ENCODE measurements at regions not wholly inside any gene's neighbourhood (a gene's known extent, or its start where the extent isn't known, plus 50 kb on each side); places are given as distances from the start of the nearest gene placed in this dataset.
"Not testable (repeated sequence)": the region's sequence is repeated elsewhere in the genome, so short reads cannot be mapped to it uniquely, and the experiment has no call there.

DNA sequence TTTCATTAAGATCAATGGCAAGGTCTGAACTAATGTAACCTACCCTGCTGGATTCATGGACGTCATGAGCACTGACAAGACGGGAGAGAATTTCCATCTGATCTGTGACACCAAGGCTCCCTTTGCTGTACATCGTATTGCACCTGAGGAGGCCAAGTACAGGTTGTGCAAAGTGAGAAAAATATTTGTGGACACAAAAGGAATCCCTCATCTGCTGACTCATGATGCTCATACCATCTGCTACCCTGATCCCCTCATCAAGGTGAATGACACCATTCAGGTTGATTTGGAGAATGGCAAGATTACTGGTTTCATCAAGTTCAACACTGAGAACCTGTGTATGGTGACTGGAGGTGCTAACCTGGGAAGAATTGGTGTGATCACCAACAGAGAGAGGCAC, 82.3 kb upstream of the NDUFV2 start:
- in situ Hi-C loops (cut with MboI; ENCODE audit: low pct_unique_long_range_greater_than_20kb, low sequenced_read_pairs, unreplicated experiment), result no loop called here
- TF ChIP-seq, protein P1, sequence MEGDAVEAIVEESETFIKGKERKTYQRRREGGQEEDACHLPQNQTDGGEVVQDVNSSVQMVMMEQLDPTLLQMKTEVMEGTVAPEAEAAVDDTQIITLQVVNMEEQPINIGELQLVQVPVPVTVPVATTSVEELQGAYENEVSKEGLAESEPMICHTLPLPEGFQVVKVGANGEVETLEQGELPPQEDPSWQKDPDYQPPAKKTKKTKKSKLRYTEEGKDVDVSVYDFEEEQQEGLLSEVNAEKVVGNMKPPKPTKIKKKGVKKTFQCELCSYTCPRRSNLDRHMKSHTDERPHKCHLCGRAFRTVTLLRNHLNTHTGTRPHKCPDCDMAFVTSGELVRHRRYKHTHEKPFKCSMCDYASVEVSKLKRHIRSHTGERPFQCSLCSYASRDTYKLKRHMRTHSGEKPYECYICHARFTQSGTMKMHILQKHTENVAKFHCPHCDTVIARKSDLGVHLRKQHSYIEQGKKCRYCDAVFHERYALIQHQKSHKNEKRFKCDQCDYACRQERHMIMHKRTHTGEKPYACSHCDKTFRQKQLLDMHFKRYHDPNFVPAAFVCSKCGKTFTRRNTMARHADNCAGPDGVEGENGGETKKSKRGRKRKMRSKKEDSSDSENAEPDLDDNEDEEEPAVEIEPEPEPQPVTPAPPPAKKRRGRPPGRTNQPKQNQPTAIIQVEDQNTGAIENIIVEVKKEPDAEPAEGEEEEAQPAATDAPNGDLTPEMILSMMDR (IDR thresholded peaks at IDR 0.05; ENCODE audit: extremely low read depth, insufficient read depth, missing control alignments), result no peak

DNA sequence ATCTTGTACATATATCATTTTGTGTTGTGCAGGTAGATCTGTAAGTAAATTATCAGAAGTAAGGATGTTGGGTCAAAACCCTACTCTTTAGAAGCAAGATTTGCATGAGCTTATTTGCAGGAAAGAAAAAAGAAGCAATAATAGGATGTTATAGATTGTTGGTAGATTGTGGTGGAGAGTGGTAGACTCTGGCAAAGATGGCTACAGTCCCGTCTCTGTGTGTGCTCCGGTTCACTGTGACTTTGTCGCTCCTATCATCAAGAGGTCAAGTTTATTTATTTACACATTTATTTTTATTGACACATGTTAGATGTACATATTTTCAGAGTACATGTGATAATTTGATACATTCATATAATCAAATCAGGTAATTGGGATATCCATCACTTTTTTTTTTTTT, 81.0 kb upstream of the NDUFV2 start:
- no peak for DNase-seq (ENCODE audit: low spot score)
- TF ChIP-seq, protein P1 (IDR thresholded peaks at IDR 0.05; ENCODE audit: extremely low read depth, insufficient read depth, missing control alignments), result no peak
- in situ Hi-C loops (cut with MboI; ENCODE audit: low pct_unique_long_range_greater_than_20kb, low sequenced_read_pairs, unreplicated experiment), result no loop called here

More for the DNA sequence above, 82.3 kb upstream of the NDUFV2 start:
- DNase-seq (ENCODE audit: low spot score), result no peak

- TF ChIP-seq, protein P1 (IDR thresholded peaks at IDR 0.05; ENCODE audit: extremely low read depth, insufficient read depth, missing control alignments), result no peak
- no peak for DNase-seq (ENCODE audit: low spot score)
- in situ Hi-C loops (cut with MboI; ENCODE audit: low pct_unique_long_range_greater_than_20kb, low sequenced_read_pairs, unreplicated experiment), result no loop called here
Measured at GRCh38 chr18:9022397-9023155, 79.9 kb upstream of the NDUFV2 start.

GRCh38 chr18:9024031-9024646, 78.4 kb upstream of the NDUFV2 start:
- DNase-seq (ENCODE audit: low spot score); in situ Hi-C loops (cut with MboI; ENCODE audit: low pct_unique_long_range_greater_than_20kb, low sequenced_read_pairs, unreplicated experiment): not testable (repeated sequence)

DNA sequence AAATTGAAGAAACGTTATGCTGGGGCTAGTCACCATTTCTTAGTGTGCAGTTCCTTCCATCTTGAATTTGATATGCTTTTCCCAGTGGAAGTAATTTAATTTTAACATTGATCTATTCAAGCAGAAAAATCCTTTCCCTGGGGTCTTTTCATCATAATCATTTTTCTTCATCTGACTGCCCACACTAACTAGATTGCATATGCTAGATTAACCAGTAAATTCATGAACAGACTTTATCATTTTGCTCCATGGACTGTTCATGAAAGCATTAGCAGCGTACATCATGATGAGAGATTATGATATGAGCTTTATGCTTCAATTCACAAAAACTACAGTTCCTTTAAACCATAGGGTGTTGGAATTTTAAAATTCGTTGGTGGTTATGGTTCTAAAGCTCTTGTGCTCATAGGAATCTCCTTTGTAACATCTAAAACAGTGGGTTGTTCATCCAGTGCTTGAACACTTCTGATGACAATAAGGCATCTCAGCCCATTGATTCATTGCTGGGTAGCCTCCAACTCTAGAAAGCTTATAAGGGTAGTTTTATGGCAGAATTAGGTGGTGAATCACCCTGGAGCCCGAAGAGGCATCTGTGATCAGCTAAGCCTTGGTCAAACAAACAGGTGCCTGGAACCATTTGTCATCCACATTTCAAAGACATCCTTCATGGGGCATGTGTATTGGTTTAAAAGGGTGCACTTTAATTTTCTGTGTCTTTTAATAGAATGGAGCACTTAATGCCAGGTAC, 77.2 kb upstream of the NDUFV2 start:
- TF ChIP-seq, protein P1 (IDR thresholded peaks at IDR 0.05; ENCODE audit: extremely low read depth, insufficient read depth, missing control alignments), result no peak
- in situ Hi-C loops (cut with MboI; ENCODE audit: low pct_unique_long_range_greater_than_20kb, low sequenced_read_pairs, unreplicated experiment), result no loop called here
- DNase-seq (ENCODE audit: low spot score), result no peak

DNA sequence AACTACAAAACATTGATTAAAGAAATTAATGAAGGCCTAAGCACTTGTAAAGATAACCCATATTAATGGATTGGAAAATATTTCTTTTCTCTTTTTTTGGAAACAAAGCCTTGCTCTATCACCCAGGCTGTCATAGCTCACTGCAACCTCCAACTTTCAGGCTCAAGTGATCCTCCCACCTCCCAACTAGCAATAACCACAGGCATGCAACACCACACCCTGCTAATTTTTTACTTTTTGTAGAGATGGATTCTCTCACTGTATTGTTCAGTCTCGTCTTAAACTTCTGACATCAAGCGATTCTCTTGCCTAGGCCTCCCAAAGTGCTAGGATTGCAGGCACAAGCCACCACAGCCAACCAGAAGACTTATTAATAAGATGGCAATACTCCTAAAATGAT, 73.4 kb upstream of the NDUFV2 start:
- no peak for DNase-seq (ENCODE audit: low spot score)
- TF ChIP-seq, protein P1 (IDR thresholded peaks at IDR 0.05; ENCODE audit: extremely low read depth, insufficient read depth, missing control alignments), result no peak
- in situ Hi-C loops (cut with MboI; ENCODE audit: low pct_unique_long_range_greater_than_20kb, low sequenced_read_pairs, unreplicated experiment), result no loop called here

- TF ChIP-seq, protein P1 (IDR thresholded peaks at IDR 0.05; ENCODE audit: extremely low read depth, insufficient read depth, missing control alignments), result no peak
- in situ Hi-C loops (cut with MboI; ENCODE audit: low pct_unique_long_range_greater_than_20kb, low sequenced_read_pairs, unreplicated experiment), result no loop called here
- DNase-seq (ENCODE audit: low spot score), result no peak
Measured at GRCh38 chr18:9032519-9032918, 70.0 kb upstream of the NDUFV2 start.
